ENCODE measurements at regions not wholly inside any gene's neighbourhood (a gene's known extent, or its start where the extent isn't known, plus 50 kb on each side); places are given as distances from the start of the nearest gene placed in this dataset.
"Not testable (repeated sequence)": the region's sequence is repeated elsewhere in the genome, so short reads cannot be mapped to it uniquely, and the experiment has no call there.

- Mint-ChIP-seq H3K27me3 (peaks cover 13% of the 10 kb centered on the region), H3K4me3 (no peak overlapping the region), H3K27ac (no peak overlapping the region), H3K4me1 (no peaks in the 10 kb centered on the region), H3K36me3 (ENCODE audit: low read depth) (no peaks in the 10 kb centered on the region)
- ATAC-seq: no peak
- no peak for DNase-seq
- H3K9me3 ChIP-seq (ENCODE audit: control insufficient read depth, low read length, poor library complexity, severe bottlenecking): no peaks in the 10 kb centered on the region
Observed at GRCh38 chr5:67902497-67902830, 313.1 kb upstream of the PIK3R1 start.

GRCh38 chr5:67901814-67902496 is 313.6 kb upstream of the PIK3R1 start:
- no peak for DNase-seq
- H3K4me1 Mint-ChIP-seq: no peaks in the 10 kb centered on the region
- H3K36me3 Mint-ChIP-seq (ENCODE audit: low read depth): no peaks in the 10 kb centered on the region
- H3K27me3 Mint-ChIP-seq: peaks cover 13% of the 10 kb centered on the region
- ATAC-seq: no peak
- no peak overlapping the region for H3K27ac Mint-ChIP-seq
- no peak overlapping the region for H3K4me3 Mint-ChIP-seq
- H3K9me3 ChIP-seq (ENCODE audit: control insufficient read depth, low read length, poor library complexity, severe bottlenecking): no peaks in the 10 kb centered on the region

GRCh38 chr5:67900514-67900913 is 315.0 kb upstream of the PIK3R1 start:
- no peak overlapping the region for H3K4me3 Mint-ChIP-seq
- no peak overlapping the region for H3K27ac Mint-ChIP-seq
- no peaks in the 10 kb centered on the region for H3K36me3 Mint-ChIP-seq (ENCODE audit: low read depth)
- H3K9me3 ChIP-seq (ENCODE audit: control insufficient read depth, low read length, poor library complexity, severe bottlenecking): no peaks in the 10 kb centered on the region
- peaks cover 13% of the 10 kb centered on the region for H3K27me3 Mint-ChIP-seq
- ATAC-seq (no peak), DNase-seq (no peak)
- H3K4me1 Mint-ChIP-seq: no peaks in the 10 kb centered on the region

GRCh38 chr5:67897980-67898379 is 317.6 kb upstream of the PIK3R1 start:
- H3K36me3 Mint-ChIP-seq (ENCODE audit: low read depth): no peaks in the 10 kb centered on the region
- H3K27ac Mint-ChIP-seq: no peak overlapping the region
- DNase-seq: no peak
- H3K27me3 Mint-ChIP-seq: peaks cover 8% of the 10 kb centered on the region
- no peaks in the 10 kb centered on the region for H3K9me3 ChIP-seq (ENCODE audit: control insufficient read depth, low read length, poor library complexity, severe bottlenecking)
- ATAC-seq: no peak
- no peak overlapping the region for H3K4me3 Mint-ChIP-seq
- H3K4me1 Mint-ChIP-seq: no peaks in the 10 kb centered on the region

GRCh38 chr5:67897431-67897830 is 318.1 kb upstream of the PIK3R1 start:
- Mint-ChIP-seq H3K27ac (no peak overlapping the region), H3K4me3 (no peak overlapping the region), H3K4me1 (no peaks in the 10 kb centered on the region), H3K27me3 (peaks cover 2% of the 10 kb centered on the region), H3K36me3 (ENCODE audit: low read depth) (no peaks in the 10 kb centered on the region)
- DNase-seq: no peak
- H3K9me3 ChIP-seq (ENCODE audit: control insufficient read depth, low read length, poor library complexity, severe bottlenecking): no peaks in the 10 kb centered on the region
- no peak for ATAC-seq

- ATAC-seq (no peak), DNase-seq (no peak)
- no peaks in the 10 kb centered on the region for H3K9me3 ChIP-seq (ENCODE audit: control insufficient read depth, low read length, poor library complexity, severe bottlenecking)
- H3K36me3 Mint-ChIP-seq (ENCODE audit: low read depth): no peaks in the 10 kb centered on the region
- no peaks in the 10 kb centered on the region for H3K27me3 Mint-ChIP-seq
- H3K27ac Mint-ChIP-seq: no peak overlapping the region
- no peaks in the 10 kb centered on the region for H3K4me1 Mint-ChIP-seq
- no peak overlapping the region for H3K4me3 Mint-ChIP-seq
Observed at GRCh38 chr5:67896930-67897313, 318.6 kb upstream of the PIK3R1 start.

GRCh38 chr5:67896311-67896929 is 319.1 kb upstream of the PIK3R1 start:
- DNase-seq: no peak

GRCh38 chr5:67889870-67890269 is 325.7 kb upstream of the PIK3R1 start:
- H3K4me1 Mint-ChIP-seq; H3K36me3 Mint-ChIP-seq (ENCODE audit: low read depth); ATAC-seq; H3K27ac Mint-ChIP-seq; DNase-seq; H3K9me3 ChIP-seq (ENCODE audit: control insufficient read depth, low read length, poor library complexity, severe bottlenecking); H3K4me3 Mint-ChIP-seq; H3K27me3 Mint-ChIP-seq: not testable (repeated sequence)

More at GRCh38 chr5:67896311-67896929, 319.1 kb upstream of the PIK3R1 start:
- H3K4me3 Mint-ChIP-seq: no peak overlapping the region
- no peaks in the 10 kb centered on the region for H3K27me3 Mint-ChIP-seq
- H3K9me3 ChIP-seq (ENCODE audit: control insufficient read depth, low read length, poor library complexity, severe bottlenecking): no peaks in the 10 kb centered on the region
- ATAC-seq: no peak
- no peak overlapping the region for H3K27ac Mint-ChIP-seq
- H3K36me3 Mint-ChIP-seq (ENCODE audit: low read depth): no peaks in the 10 kb centered on the region
- H3K4me1 Mint-ChIP-seq: no peaks in the 10 kb centered on the region

- no peak overlapping the region for H3K4me3 Mint-ChIP-seq
- ATAC-seq: no peak
- peaks cover 2% of the 10 kb centered on the region for H3K36me3 Mint-ChIP-seq (ENCODE audit: low read depth)
- H3K9me3 ChIP-seq (ENCODE audit: control insufficient read depth, low read length, poor library complexity, severe bottlenecking): no peaks in the 10 kb centered on the region
- H3K4me1 Mint-ChIP-seq: no peaks in the 10 kb centered on the region
- peaks cover 12% of the 10 kb centered on the region for H3K27me3 Mint-ChIP-seq
- H3K27ac Mint-ChIP-seq: no peak overlapping the region
- no peak for DNase-seq
Observed at GRCh38 chr5:67887748-67888161, 327.8 kb upstream of the PIK3R1 start.

- Mint-ChIP-seq H3K27me3 (peaks cover 20% of the 10 kb centered on the region), H3K27ac (no peak overlapping the region), H3K4me3 (no peak overlapping the region), H3K36me3 (ENCODE audit: low read depth) (peaks cover 6% of the 10 kb centered on the region), H3K4me1 (no peaks in the 10 kb centered on the region)
- DNase-seq: no peak
- ATAC-seq: no peak
- no peaks in the 10 kb centered on the region for H3K9me3 ChIP-seq (ENCODE audit: control insufficient read depth, low read length, poor library complexity, severe bottlenecking)
Observed at GRCh38 chr5:67886761-67887160, 328.8 kb upstream of the PIK3R1 start.

- ATAC-seq (no peak), DNase-seq (no peak)
- peaks cover 46% of the 10 kb centered on the region for H3K27me3 Mint-ChIP-seq
- H3K27ac Mint-ChIP-seq: no peak overlapping the region
- H3K36me3 Mint-ChIP-seq (ENCODE audit: low read depth): peaks cover 7% of the 10 kb centered on the region
- no peak overlapping the region for H3K4me3 Mint-ChIP-seq
- no peaks in the 10 kb centered on the region for H3K4me1 Mint-ChIP-seq
- no peaks in the 10 kb centered on the region for H3K9me3 ChIP-seq (ENCODE audit: control insufficient read depth, low read length, poor library complexity, severe bottlenecking)
Observed at GRCh38 chr5:67880876-67881275, 334.7 kb upstream of the PIK3R1 start.

GRCh38 chr5:67880511-67880805 is 335.1 kb upstream of the PIK3R1 start:
- H3K4me1 Mint-ChIP-seq: no peaks in the 10 kb centered on the region

GRCh38 chr5:67879620-67880510 is 335.7 kb upstream of the PIK3R1 start:
- DNase-seq: no peak
- no peaks in the 10 kb centered on the region for H3K9me3 ChIP-seq (ENCODE audit: control insufficient read depth, low read length, poor library complexity, severe bottlenecking)
- peaks cover 46% of the 10 kb centered on the region for H3K27me3 Mint-ChIP-seq
- ATAC-seq: no peak
- H3K36me3 Mint-ChIP-seq (ENCODE audit: low read depth): peaks cover 7% of the 10 kb centered on the region
- no peak overlapping the region for H3K4me3 Mint-ChIP-seq
- H3K27ac Mint-ChIP-seq: no peak overlapping the region
- no peaks in the 10 kb centered on the region for H3K4me1 Mint-ChIP-seq

More at GRCh38 chr5:67880511-67880805, 335.1 kb upstream of the PIK3R1 start:
- no peak for DNase-seq
- no peak overlapping the region for H3K27ac Mint-ChIP-seq
- H3K27me3 Mint-ChIP-seq: peaks cover 46% of the 10 kb centered on the region
- H3K4me3 Mint-ChIP-seq: no peak overlapping the region
- peaks cover 7% of the 10 kb centered on the region for H3K36me3 Mint-ChIP-seq (ENCODE audit: low read depth)
- H3K9me3 ChIP-seq (ENCODE audit: control insufficient read depth, low read length, poor library complexity, severe bottlenecking): no peaks in the 10 kb centered on the region
- ATAC-seq: no peak
